ENCODE measurements at regions not wholly inside any gene's neighbourhood (a gene's known extent, or its start where the extent isn't known, plus 50 kb on each side); places are given as distances from the start of the nearest gene placed in this dataset.
"Not testable (repeated sequence)": the region's sequence is repeated elsewhere in the genome, so short reads cannot be mapped to it uniquely, and the experiment has no call there.

- TF ChIP-seq CTCF (IDR thresholded peaks at IDR 0.05; ENCODE audit: low read depth, low read length): no peak
Measured at GRCh38 chr15:96213896-96214295, 116.6 kb upstream of the NR2F2 start.

GRCh38 chr15:96216481-96216880 lies 114.0 kb upstream of the NR2F2 start:
- H3K4me1 ChIP-seq; DNase-seq; H3K36me3 ChIP-seq; H3K27me3 ChIP-seq; H3K4me3 ChIP-seq (ENCODE audit: low read depth, low read length); H3K9me3 ChIP-seq: not testable (repeated sequence)

More at GRCh38 chr15:96213896-96214295, 116.6 kb upstream of the NR2F2 start:
- Histone ChIP-seq H3K4me1 (no peaks in the 10 kb centered on the region), H3K36me3 (no peaks in the 10 kb centered on the region), H3K9me3 (no peaks in the 10 kb centered on the region), H3K27me3 (no peaks in the 10 kb centered on the region), H3K4me3 (ENCODE audit: low read depth, low read length) (no peak overlapping the region)
- DNase-seq: no peak

- Histone ChIP-seq H3K4me3 (ENCODE audit: low read depth, low read length) (no peak overlapping the region), H3K4me1 (no peaks in the 10 kb centered on the region), H3K9me3 (no peaks in the 10 kb centered on the region), H3K36me3 (no peaks in the 10 kb centered on the region), H3K27me3 (no peaks in the 10 kb centered on the region)
- TF ChIP-seq CTCF (IDR thresholded peaks at IDR 0.05; ENCODE audit: low read depth, low read length): no peak
- DNase-seq: no peak
Measured at GRCh38 chr15:96217983-96218382, 112.5 kb upstream of the NR2F2 start.

- no peak for TF ChIP-seq CTCF (IDR thresholded peaks at IDR 0.05; ENCODE audit: low read depth, low read length)
- H3K4me3 ChIP-seq (ENCODE audit: low read depth, low read length): no peak overlapping the region
Measured at GRCh38 chr15:96218623-96219455, 111.7 kb upstream of the NR2F2 start.

GRCh38 chr15:96219681-96220080 lies 110.8 kb upstream of the NR2F2 start:
- no peak for TF ChIP-seq CTCF (IDR thresholded peaks at IDR 0.05; ENCODE audit: low read depth, low read length)
- DNase-seq: no peak
- Histone ChIP-seq H3K4me1 (no peaks in the 10 kb centered on the region), H3K4me3 (ENCODE audit: low read depth, low read length) (no peak overlapping the region), H3K9me3 (no peaks in the 10 kb centered on the region), H3K36me3 (no peaks in the 10 kb centered on the region), H3K27me3 (no peaks in the 10 kb centered on the region)

More at GRCh38 chr15:96218623-96219455, 111.7 kb upstream of the NR2F2 start:
- no peaks in the 10 kb centered on the region for H3K4me1 ChIP-seq
- no peak for DNase-seq
- no peaks in the 10 kb centered on the region for H3K36me3 ChIP-seq
- H3K27me3 ChIP-seq: no peaks in the 10 kb centered on the region
- H3K9me3 ChIP-seq: no peaks in the 10 kb centered on the region

GRCh38 chr15:96220657-96221056 lies 109.8 kb upstream of the NR2F2 start:
- no peaks in the 10 kb centered on the region for H3K27me3 ChIP-seq
- DNase-seq: no peak
- no peak overlapping the region for H3K4me3 ChIP-seq (ENCODE audit: low read depth, low read length)
- H3K36me3 ChIP-seq: no peaks in the 10 kb centered on the region
- TF ChIP-seq CTCF (IDR thresholded peaks at IDR 0.05; ENCODE audit: low read depth, low read length): no peak
- no peaks in the 10 kb centered on the region for H3K9me3 ChIP-seq
- H3K4me1 ChIP-seq: no peaks in the 10 kb centered on the region
